GM12864 (cell line): ENCODE measurements at regions not wholly inside any gene's neighbourhood (a gene's known extent, or its start where the extent isn't known, plus 50 kb on each side); places are given as distances from the start of the nearest gene placed in this dataset.
A peak's percentile ranks its signal among the peaks of the same experiment; 100 is the strongest.

ENCODE experiments used
- DNase-seq: peaks from one replicate; pipeline ENCODE4 v3.0.0-alpha.2; 2011; ENCODE audit warnings: low read depth
- H3K4me3 ChIP-seq: 2 replicates; pipeline ENCODE4 v1.5.1; 2011; ENCODE audit warnings: mild to moderate bottlenecking, low read depth, low read length, control low read depth
- CTCF ChIP-seq: IDR thresholded peaks from 2 replicates; pipeline ENCODE4 v1.5.1; 2011; ENCODE audit warnings: low read depth, mild to moderate bottlenecking, moderate library complexity, low read length, control low read depth, inconsistent platforms; ENCODE audit errors: missing control alignments

GRCh38 chr3:35849496-35849895, 210.2 kb downstream of the ARPP21 start:
- TF ChIP-seq CTCF, result no peak
- no peak for DNase-seq
- H3K4me3 ChIP-seq, result no peak overlapping the region

GRCh38 chr3:35849963-35850362, 210.6 kb downstream of the ARPP21 start:
- TF ChIP-seq CTCF, result no peak
- no peak overlapping the region for H3K4me3 ChIP-seq
- DNase-seq, result no peak

GRCh38 chr3:35857004-35857403, 217.7 kb downstream of the ARPP21 start:
- no peak overlapping the region for H3K4me3 ChIP-seq
- peak; percentile 3 for DNase-seq
- no peak for TF ChIP-seq CTCF

GRCh38 chr3:35862057-35862456, 222.7 kb downstream of the ARPP21 start:
- no peak overlapping the region for H3K4me3 ChIP-seq
- TF ChIP-seq CTCF, result no peak
- no peak for DNase-seq

- DNase-seq, result no peak
- no peak overlapping the region for H3K4me3 ChIP-seq
- TF ChIP-seq CTCF, result no peak
These were observed 225.5 kb downstream of the ARPP21 start for GRCh38 chr3:35864871-35865270.

- no peak for TF ChIP-seq CTCF
- no peak overlapping the region for H3K4me3 ChIP-seq
- DNase-seq, result no peak
These were observed 228.5 kb downstream of the ARPP21 start for GRCh38 chr3:35867791-35868190.

GRCh38 chr3:35871009-35871408, 231.7 kb downstream of the ARPP21 start:
- DNase-seq, result no peak
- H3K4me3 ChIP-seq, result no peak overlapping the region
- TF ChIP-seq CTCF, result no peak
